ENCODE measurements at regions not wholly inside any gene's neighbourhood (a gene's known extent, or its start where the extent isn't known, plus 50 kb on each side); places are given as distances from the start of the nearest gene placed in this dataset.
"Not testable (repeated sequence)": the region's sequence is repeated elsewhere in the genome, so short reads cannot be mapped to it uniquely, and the experiment has no call there.

- H3K27me3 Mint-ChIP-seq; ATAC-seq; H3K4me3 Mint-ChIP-seq; DNase-seq; CTCF ChIA-PET; POLR2A ChIA-PET; H3K4me1 Mint-ChIP-seq; H3K36me3 Mint-ChIP-seq (ENCODE audit: low read depth); H3K27ac Mint-ChIP-seq: not testable (repeated sequence)
- peaks cover 27% of the 10 kb centered on the region for H3K9me3 Mint-ChIP-seq (ENCODE audit: low read depth)
- intact Hi-C loops (cut with DNase I, micrococcal nuclease): loop anchor here in 1 of 2 experiments (10.0 kb wide), 1 partner anchor 56 kb away; no protein-coding TSS in a partner anchor
Measured at GRCh38 chr11:48649064-48649463, 160.5 kb downstream of the OR4A47 start.

GRCh38 chr11:48669146-48669545, 180.6 kb downstream of the OR4A47 start:
- Mint-ChIP-seq H3K27ac (no peak overlapping the region), H3K4me1 (no peaks in the 10 kb centered on the region), H3K27me3 (no peaks in the 10 kb centered on the region), H3K36me3 (ENCODE audit: low read depth) (peaks cover 3% of the 10 kb centered on the region), H3K9me3 (ENCODE audit: low read depth) (peaks cover 8% of the 10 kb centered on the region), H3K4me3 (no peak overlapping the region)
- intact Hi-C loops (cut with DNase I, micrococcal nuclease): no loop called here
- no peak for ATAC-seq
- DNase-seq: no peak
- CTCF ChIA-PET: no interaction called here
- POLR2A ChIA-PET: no interaction called here

GRCh38 chr11:48675945-48676344, 187.4 kb downstream of the OR4A47 start:
- POLR2A ChIA-PET: no interaction called here
- Mint-ChIP-seq H3K27me3 (no peaks in the 10 kb centered on the region), H3K4me1 (no peaks in the 10 kb centered on the region), H3K9me3 (ENCODE audit: low read depth) (peaks cover 25% of the 10 kb centered on the region), H3K36me3 (ENCODE audit: low read depth) (peaks cover 3% of the 10 kb centered on the region), H3K27ac (no peak overlapping the region), H3K4me3 (no peak overlapping the region)
- intact Hi-C loops (cut with DNase I, micrococcal nuclease): no loop called here
- DNase-seq: no peak
- no peak for ATAC-seq
- CTCF ChIA-PET: no interaction called here

- peaks cover 31% of the 10 kb centered on the region for H3K9me3 Mint-ChIP-seq (ENCODE audit: low read depth)
- no peak overlapping the region for H3K4me3 Mint-ChIP-seq
- H3K36me3 Mint-ChIP-seq (ENCODE audit: low read depth): no peaks in the 10 kb centered on the region
- DNase-seq: no peak
- no peaks in the 10 kb centered on the region for H3K4me1 Mint-ChIP-seq
- CTCF ChIA-PET: no interaction called here
- no peaks in the 10 kb centered on the region for H3K27me3 Mint-ChIP-seq
- intact Hi-C loops (cut with DNase I, micrococcal nuclease): loop anchor here in 1 of 2 experiments (10.0 kb wide), 1 partner anchor 52 kb away; no protein-coding TSS in a partner anchor
- ATAC-seq: no peak
- POLR2A ChIA-PET: no interaction called here
- H3K27ac Mint-ChIP-seq: no peak overlapping the region
Measured at GRCh38 chr11:48683226-48683720, 194.7 kb downstream of the OR4A47 start.

GRCh38 chr11:48729503-48729902, 240.9 kb downstream of the OR4A47 start:
- H3K36me3 Mint-ChIP-seq (ENCODE audit: low read depth); H3K4me3 Mint-ChIP-seq; H3K27me3 Mint-ChIP-seq; DNase-seq; CTCF ChIA-PET; H3K4me1 Mint-ChIP-seq; POLR2A ChIA-PET; ATAC-seq; intact Hi-C loops (cut with DNase I, micrococcal nuclease); H3K27ac Mint-ChIP-seq: not testable (repeated sequence)
- peaks cover 23% of the 10 kb centered on the region for H3K9me3 Mint-ChIP-seq (ENCODE audit: low read depth)

GRCh38 chr11:48750081-48750480, 233.6 kb downstream of the TRIM51G start:
- CTCF ChIA-PET; H3K27ac Mint-ChIP-seq; H3K4me1 Mint-ChIP-seq; intact Hi-C loops (cut with DNase I, micrococcal nuclease); DNase-seq; ATAC-seq; H3K27me3 Mint-ChIP-seq; H3K4me3 Mint-ChIP-seq; H3K36me3 Mint-ChIP-seq (ENCODE audit: low read depth); POLR2A ChIA-PET: not testable (repeated sequence)
- H3K9me3 Mint-ChIP-seq (ENCODE audit: low read depth): peaks cover 22% of the 10 kb centered on the region
